GM23248 (cell line): ENCODE measurements at regions not wholly inside any gene's neighbourhood (a gene's known extent, or its start where the extent isn't known, plus 50 kb on each side); places are given as distances from the start of the nearest gene placed in this dataset.

Experiments
- DNase-seq: peaks from one replicate; pipeline ENCODE4 v3.0.0-alpha.2; 2015
- H2AFZ ChIP-seq: fragments of 200-600 bp; sonication (generic); 2 replicates; pipeline ENCODE4 v1.6.1; 2016; ENCODE audit warnings: antibody characterized with exemption
- H3F3A ChIP-seq: fragments of 200-600 bp; sonication (generic); 2 replicates; pipeline ENCODE4 v1.6.1; 2016; ENCODE audit warnings: mild to moderate bottlenecking, antibody characterized with exemption, mixed run types; ENCODE audit not compliant: insufficient read depth
- H3K27ac ChIP-seq: fragments of 200-600 bp; sonication (generic); 2 replicates; pipeline ENCODE4 v1.5.1; 2016; ENCODE audit warnings: mild to moderate bottlenecking
- H3K27me3 ChIP-seq: fragments of 200-600 bp; sonication (generic); replicated peaks from 2 replicates; pipeline ENCODE4 v1.6.1; 2016; ENCODE audit warnings: mild to moderate bottlenecking; ENCODE audit not compliant: insufficient read depth
- H3K36me3 ChIP-seq: fragments of 200-600 bp; sonication (generic); 2 replicates; pipeline ENCODE4 v1.6.1; 2016; ENCODE audit warnings: low read depth, mild to moderate bottlenecking
- H3K4me1 ChIP-seq: fragments of 200-600 bp; sonication (generic); 2 replicates; pipeline ENCODE4 v1.6.1; 2016; ENCODE audit warnings: mild to moderate bottlenecking; ENCODE audit not compliant: insufficient read depth
- H3K4me2 ChIP-seq: fragments of 200-600 bp; sonication (generic); one replicate; pipeline ENCODE4 v1.6.1; 2016; ENCODE audit warnings: mild to moderate bottlenecking; ENCODE audit not compliant: unreplicated experiment
- H3K4me3 ChIP-seq: fragments of 200-600 bp; sonication (generic); 2 replicates; pipeline ENCODE4 v1.5.1; 2016; ENCODE audit warnings: mild to moderate bottlenecking
- H3K79me2 ChIP-seq: fragments of 200-600 bp; sonication (generic); 2 replicates; pipeline ENCODE4 v1.6.1; 2016; ENCODE audit warnings: mild to moderate bottlenecking; ENCODE audit not compliant: insufficient read depth
- H3K9ac ChIP-seq: fragments of 200-600 bp; sonication (generic); 2 replicates; pipeline ENCODE4 v1.6.1; 2016; ENCODE audit warnings: mild to moderate bottlenecking
- H3K9me2 ChIP-seq: fragments of 200-600 bp; sonication (generic); 2 replicates; pipeline ENCODE4 v1.6.1; 2016; ENCODE audit warnings: mixed run types, mild to moderate bottlenecking, moderate library complexity; ENCODE audit not compliant: insufficient read depth
- H3K9me3 ChIP-seq: fragments of 200-600 bp; sonication (generic); one replicate; pipeline ENCODE4 v1.6.1; 2017; ENCODE audit warnings: low read depth
- H4K20me1 ChIP-seq: fragments of 200-600 bp; sonication (generic); 2 replicates; pipeline ENCODE4 v1.6.0; 2016; ENCODE audit not compliant: insufficient read depth
- EZH2 ChIP-seq: fragments of 200-600 bp; sonication (generic); IDR thresholded peaks from 2 replicates; pipeline ENCODE4 v1.6.1; 2018; ENCODE audit warnings: antibody characterized with exemption, mild to moderate bottlenecking; ENCODE audit not compliant: insufficient read depth, poor library complexity, severe bottlenecking
- EZH2phosphoT487 ChIP-seq: fragments of 200-600 bp; sonication (generic); IDR thresholded peaks from 2 replicates; pipeline ENCODE4 v1.6.1; 2018; ENCODE audit warnings: antibody characterized with exemption, moderate library complexity, mild to moderate bottlenecking, low read depth; ENCODE audit not compliant: insufficient read depth
- WGBS, 2 experiments: methylation state at CpG; one replicate each; pipeline ENCODE4 v1.1.6; 2015 to 2017; ENCODE audit warnings: low lambda C conversion rate in 2 of 2, low coverage in 1 of 2; ENCODE audit errors: missing lambda C conversion rate in 2 of 2; 5-methylcytosine and 5-hydroxymethylcytosine counted together
- in situ Hi-C: fragments of 300-500 bp; cut with MboI; formaldehyde crosslinking; loops from 2 replicates; pipeline ENCODE4 v1.15.0; 2020

DNA sequence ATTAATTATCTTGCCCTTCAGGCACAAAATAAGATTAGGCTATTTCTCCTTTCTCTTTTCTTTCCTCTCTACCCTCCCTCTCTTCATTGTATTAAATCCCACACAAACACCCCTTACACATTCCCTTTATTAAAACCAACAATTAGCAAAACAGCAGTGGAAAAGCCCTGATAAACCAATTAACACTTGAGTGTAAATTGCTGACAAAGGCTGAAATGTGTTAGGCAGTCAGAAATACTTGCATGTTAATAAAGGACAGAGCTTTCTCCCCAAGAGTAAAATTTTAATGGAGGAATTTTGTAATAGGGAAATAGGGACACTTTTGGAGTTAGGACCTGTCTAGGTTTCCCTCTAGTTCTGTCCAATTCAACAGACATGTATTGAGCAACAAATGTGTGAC lies 370.9 kb downstream of the MRPS30 start:
- Histone ChIP-seq H3K79me2 (no peaks in the 10 kb centered on the region), H3K9me2 (no peaks in the 10 kb centered on the region), H4K20me1 (no peaks in the 10 kb centered on the region), H3K9ac (no peak overlapping the region), H3K27ac (no peak overlapping the region), H2AFZ (no peak overlapping the region), H3K9me3 (no peaks in the 10 kb centered on the region), H3F3A (no peaks in the 10 kb centered on the region), H3K27me3 (no peaks in the 10 kb centered on the region), H3K4me2 (no peak overlapping the region), H3K4me1 (no peaks in the 10 kb centered on the region), H3K36me3 (no peaks in the 10 kb centered on the region), H3K4me3 (no peak overlapping the region)
- DNase-seq: no peak
- TF ChIP-seq EZH2phosphoT487 (no peak), EZH2 (no peak)
- in situ Hi-C loops: no loop called here

DNA sequence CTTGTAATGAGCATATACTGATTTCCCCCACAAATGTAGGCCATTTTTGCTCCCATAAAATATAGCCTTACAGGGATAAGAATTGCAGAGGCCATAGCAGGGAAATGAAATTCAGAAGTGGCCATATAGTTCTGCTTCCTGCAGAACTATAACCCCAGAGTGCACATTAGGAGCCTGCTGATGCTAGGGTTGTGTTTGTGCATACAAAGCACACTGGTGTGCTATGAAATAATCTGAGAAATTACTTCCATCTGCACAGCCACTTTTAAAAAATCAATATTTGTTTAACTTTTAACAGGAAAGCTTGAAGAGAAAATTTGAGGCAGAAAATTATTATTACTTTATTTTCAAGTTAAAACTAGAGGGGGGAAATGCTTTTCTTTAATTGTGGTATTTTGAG lies 380.3 kb downstream of the MRPS30 start:
- Histone ChIP-seq H3K79me2 (no peaks in the 10 kb centered on the region), H3K9me2 (no peaks in the 10 kb centered on the region), H3K9me3 (no peaks in the 10 kb centered on the region), H3F3A (no peaks in the 10 kb centered on the region), H4K20me1 (no peaks in the 10 kb centered on the region), H3K36me3 (no peaks in the 10 kb centered on the region), H3K27me3 (no peaks in the 10 kb centered on the region), H2AFZ (no peak overlapping the region), H3K4me1 (no peaks in the 10 kb centered on the region), H3K4me3 (no peak overlapping the region), H3K27ac (no peak overlapping the region), H3K4me2 (no peak overlapping the region), H3K9ac (no peak overlapping the region)
- in situ Hi-C loops: no loop called here
- no peak for TF ChIP-seq EZH2
- no peak for TF ChIP-seq EZH2phosphoT487
- DNase-seq: no peak

DNA sequence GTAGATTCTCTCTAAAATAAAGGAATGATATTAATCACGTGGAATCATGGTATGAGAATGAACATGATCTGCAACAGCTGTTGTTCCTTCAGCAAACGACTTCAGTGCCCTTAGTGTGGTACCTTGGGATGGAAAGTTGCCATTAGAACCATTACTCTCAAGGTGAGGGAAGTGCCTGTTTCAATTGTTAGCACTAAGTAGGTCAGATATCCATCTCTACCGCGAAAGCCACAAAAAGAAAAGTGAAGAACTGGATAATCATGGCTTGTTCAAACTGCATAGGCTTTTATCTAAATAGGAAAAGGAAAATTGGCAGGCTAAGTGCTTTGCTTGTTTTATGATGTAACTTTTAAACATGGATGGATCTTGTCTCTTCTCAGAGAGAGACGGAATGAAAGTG lies 380.7 kb downstream of the MRPS30 start:
- Histone ChIP-seq H3K4me2 (no peak overlapping the region), H3K4me3 (no peak overlapping the region), H3K79me2 (no peaks in the 10 kb centered on the region), H3K4me1 (no peaks in the 10 kb centered on the region), H2AFZ (no peak overlapping the region), H3K36me3 (no peaks in the 10 kb centered on the region), H3K9me2 (no peaks in the 10 kb centered on the region), H3K27ac (no peak overlapping the region), H4K20me1 (no peaks in the 10 kb centered on the region), H3K27me3 (no peaks in the 10 kb centered on the region), H3K9ac (no peak overlapping the region), H3K9me3 (no peaks in the 10 kb centered on the region), H3F3A (no peaks in the 10 kb centered on the region)
- in situ Hi-C loops: no loop called here
- no peak for TF ChIP-seq EZH2
- TF ChIP-seq EZH2phosphoT487: no peak
- DNase-seq: no peak
- WGBS, 2 experiments: 20 to 26% methylated on average over 5 of the region's 5 CpGs

- DNase-seq: no peak
- WGBS, 2 experiments: 9 to 31% methylated on average over 1 of the region's 1 CpG
- in situ Hi-C loops: no loop called here
Measured at GRCh38 chr5:45195026-45195425, 386.3 kb downstream of the MRPS30 start.

More at GRCh38 chr5:45195026-45195425, 386.3 kb downstream of the MRPS30 start:
- H3K79me2 ChIP-seq: no peaks in the 10 kb centered on the region
- no peaks in the 10 kb centered on the region for H3K9me3 ChIP-seq
- no peaks in the 10 kb centered on the region for H3K36me3 ChIP-seq
- no peak overlapping the region for H2AFZ ChIP-seq
- TF ChIP-seq EZH2phosphoT487 (no peak), EZH2 (no peak)
- no peaks in the 10 kb centered on the region for H3K4me1 ChIP-seq
- H3K27me3 ChIP-seq: no peaks in the 10 kb centered on the region
- no peaks in the 10 kb centered on the region for H3K9me2 ChIP-seq
- no peak overlapping the region for H3K4me3 ChIP-seq
- H3K4me2 ChIP-seq: no peak overlapping the region
- H4K20me1 ChIP-seq: no peaks in the 10 kb centered on the region
- no peaks in the 10 kb centered on the region for H3F3A ChIP-seq
- no peak overlapping the region for H3K9ac ChIP-seq
- no peak overlapping the region for H3K27ac ChIP-seq
